HFF-Myc (cell line): ENCODE measurements at regions not wholly inside any gene's neighbourhood (a gene's known extent, or its start where the extent isn't known, plus 50 kb on each side); places are given as distances from the start of the nearest gene placed in this dataset.
A peak's percentile ranks its signal among the peaks of the same experiment; 100 is the strongest.

Experiments used
- DNase-seq: peaks from one replicate; pipeline ENCODE4 v3.0.0-alpha.2; 2011; ENCODE audit warnings: low read depth; ENCODE audit errors: extremely low read depth
- H3K4me3 ChIP-seq: replicated peaks from 2 replicates; pipeline ENCODE4 v1.5.1; 2011; ENCODE audit warnings: low read depth, mild to moderate bottlenecking, control low read depth, low read length
- CTCF ChIP-seq: IDR thresholded peaks from 2 replicates; pipeline ENCODE4 v1.5.1; 2012; ENCODE audit warnings: mild to moderate bottlenecking, low read depth, low read length, control low read depth; ENCODE audit errors: missing control alignments

- DNase-seq: no peak
- peak overlapping the region; percentile 45 for H3K4me3 ChIP-seq
- peak; percentile 15 for TF ChIP-seq CTCF
Measured at GRCh38 chr2:71277536-71278103, 50.7 kb upstream of the PAIP2B start.

- TF ChIP-seq CTCF: no peak
- DNase-seq: no peak
- H3K4me3 ChIP-seq: peak overlapping the region; percentile 45
Measured at GRCh38 chr2:71277147-71277475, 50.2 kb upstream of the PAIP2B start.

- no peak for TF ChIP-seq CTCF
- DNase-seq: peak; percentile 20
- peak overlapping the region; percentile 45 for H3K4me3 ChIP-seq
Measured at GRCh38 chr2:71276311-71277146, 49.6 kb upstream of the PAIP2B start.
